CD4-positive, alpha-beta T cell treated with Interleukin-4 for 4 hours (primary cell): ENCODE measurements at regions not wholly inside any gene's neighbourhood (a gene's known extent, or its start where the extent isn't known, plus 50 kb on each side); places are given as distances from the start of the nearest gene placed in this dataset.
"Not testable (repeated sequence)": the region's sequence is repeated elsewhere in the genome, so short reads cannot be mapped to it uniquely, and the experiment has no call there.

Experiments
- DNase-seq: peaks from one replicate; pipeline ENCODE4 v3.0.0-alpha.2; 2020

DNA sequence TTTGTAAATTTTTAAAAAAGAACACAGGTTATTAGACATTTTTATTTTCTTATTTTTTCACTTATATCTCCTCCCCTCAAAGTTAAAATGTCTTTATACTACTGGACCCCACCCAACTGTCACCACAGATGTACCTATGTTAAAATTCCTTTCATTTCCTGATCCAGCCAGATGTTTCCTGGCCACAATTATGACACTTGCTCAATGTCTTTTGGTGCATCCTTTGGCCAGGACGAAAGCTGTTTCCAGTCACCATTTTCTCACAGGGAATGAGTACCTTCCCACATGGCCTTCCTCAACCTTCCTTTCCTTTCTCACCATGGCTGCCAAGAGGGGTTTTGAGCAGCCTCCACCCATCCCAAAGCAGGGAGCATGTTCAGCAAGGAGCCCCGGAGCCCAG, 365.7 kb upstream of the MAF start:
- DNase-seq, result no peak

DNA sequence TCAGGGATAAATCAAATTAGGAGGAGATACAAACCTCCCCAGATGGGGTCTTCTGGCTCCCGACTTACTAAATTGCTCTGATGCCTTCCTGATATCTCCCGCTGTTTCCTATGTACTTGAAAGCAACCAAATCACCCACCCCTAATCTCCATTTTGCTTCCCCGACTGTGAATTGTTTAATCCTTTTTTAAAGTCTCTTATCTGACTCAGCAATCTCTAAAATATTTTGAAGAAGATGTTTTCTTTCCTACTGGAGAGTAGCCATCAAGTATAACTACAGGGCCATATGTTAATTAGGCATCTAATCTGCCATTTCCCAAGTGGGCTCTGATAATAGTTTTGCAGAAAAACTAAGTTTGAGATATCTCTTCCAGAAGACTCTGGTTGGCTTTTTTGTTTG, 365.2 kb upstream of the MAF start:
- no peak for DNase-seq

DNA sequence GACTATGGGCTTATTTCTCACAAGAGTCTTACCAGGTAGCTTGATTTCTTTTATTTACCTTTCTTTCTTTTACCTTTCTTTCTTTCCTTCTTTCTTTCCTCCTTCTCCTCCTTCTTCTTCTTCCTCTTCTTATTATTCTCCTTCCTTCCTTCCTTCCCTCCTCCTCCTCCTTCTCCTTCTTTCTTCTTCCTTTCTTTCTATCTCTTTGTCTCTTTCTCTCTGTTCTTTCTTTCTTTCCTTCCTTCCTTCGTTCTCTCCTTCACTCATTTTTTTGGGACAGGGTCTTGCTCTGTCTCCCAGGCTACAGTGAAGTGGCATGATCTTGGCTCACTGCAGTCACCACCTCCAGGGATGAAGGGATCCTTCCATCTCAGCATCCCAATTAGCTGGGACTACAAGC, 363.6 kb upstream of the MAF start:
- no peak for DNase-seq

GRCh38 chr16:79962962-79963361, 362.4 kb upstream of the MAF start:
- no peak for DNase-seq

GRCh38 chr16:79959226-79959625, 358.7 kb upstream of the MAF start:
- no peak for DNase-seq

- no peak for DNase-seq
Measured at GRCh38 chr16:79954921-79955705, 354.6 kb upstream of the MAF start.

DNA sequence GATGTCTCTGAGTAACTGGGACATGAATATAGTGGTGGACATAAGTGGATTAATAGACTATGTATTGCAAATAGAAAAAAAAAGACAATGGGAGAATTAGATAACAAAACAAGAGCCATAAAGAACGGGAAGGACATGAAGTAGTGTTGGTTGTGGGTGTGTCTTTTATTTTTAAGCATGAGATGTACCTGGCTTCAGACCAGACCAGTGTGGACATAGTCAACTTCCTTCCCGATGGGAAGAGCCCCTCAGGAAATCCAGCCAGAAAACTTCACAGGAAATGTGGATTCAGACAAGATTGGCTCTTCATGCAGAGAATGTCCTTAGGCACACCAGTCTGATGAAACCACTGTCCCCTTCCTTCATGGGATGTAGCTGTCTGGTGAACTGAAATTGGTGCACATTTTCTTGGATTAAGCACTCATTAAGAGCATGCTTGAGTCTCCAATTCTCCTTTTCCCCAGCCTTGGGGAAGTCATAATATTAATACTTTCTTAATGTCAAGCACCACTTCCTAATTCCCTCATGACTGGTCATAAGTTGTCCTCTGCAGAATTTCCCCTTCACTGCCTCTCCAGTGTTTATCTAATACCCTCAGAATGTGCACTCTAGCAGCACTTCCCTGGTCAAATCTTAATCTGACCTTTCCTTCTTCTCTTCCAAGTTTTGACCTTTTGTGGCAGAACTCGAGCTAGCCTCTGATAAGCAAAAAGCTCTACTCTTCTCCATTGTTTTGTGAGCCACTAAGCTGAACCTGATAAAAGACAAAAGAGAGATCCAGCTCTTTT, 350.6 kb upstream of the MAF start:
- no peak for DNase-seq

- DNase-seq, result no peak
Measured at GRCh38 chr16:79949417-79949816, 348.9 kb upstream of the MAF start.

DNA sequence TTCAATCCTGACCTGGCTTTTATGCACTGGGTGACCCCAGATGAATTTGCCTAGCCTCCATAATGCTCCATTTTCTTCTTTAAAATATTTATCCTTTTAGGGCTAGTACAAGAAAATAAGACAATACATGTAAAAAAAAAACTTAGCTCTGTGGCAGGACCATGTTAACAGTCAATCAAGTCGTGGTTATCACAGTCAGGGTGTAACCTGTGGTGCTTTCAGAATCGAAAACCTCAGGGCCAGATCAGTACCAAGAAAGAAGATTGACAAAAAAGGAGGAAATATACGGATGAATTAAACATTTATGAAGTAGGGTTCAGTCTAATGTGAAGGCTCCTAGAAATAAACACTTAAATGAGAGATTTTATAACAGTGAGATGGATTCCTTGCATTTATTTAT, 347.2 kb upstream of the MAF start:
- no peak for DNase-seq

- no peak for DNase-seq
Measured at GRCh38 chr16:79946252-79946651, 345.7 kb upstream of the MAF start.

DNA sequence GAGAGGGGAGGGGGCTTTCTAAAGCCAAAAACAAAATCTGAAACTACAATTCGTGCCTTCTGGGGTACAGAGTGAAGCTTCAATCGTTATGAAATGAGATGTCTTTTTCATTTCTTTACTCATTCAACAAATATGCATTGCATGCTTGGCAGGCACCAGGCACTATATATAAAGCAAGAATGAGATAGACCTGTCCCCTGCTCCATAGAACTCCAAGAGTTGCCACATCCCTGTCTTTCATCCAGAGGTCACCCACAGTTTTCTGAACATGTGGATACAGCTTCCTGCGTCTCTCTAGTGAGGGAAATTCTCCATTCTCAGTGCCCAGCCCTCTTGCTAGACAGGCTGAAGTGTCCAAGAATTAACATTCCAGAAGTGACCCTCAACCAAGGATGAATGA, 343.2 kb upstream of the MAF start:
- DNase-seq, result no peak

DNA sequence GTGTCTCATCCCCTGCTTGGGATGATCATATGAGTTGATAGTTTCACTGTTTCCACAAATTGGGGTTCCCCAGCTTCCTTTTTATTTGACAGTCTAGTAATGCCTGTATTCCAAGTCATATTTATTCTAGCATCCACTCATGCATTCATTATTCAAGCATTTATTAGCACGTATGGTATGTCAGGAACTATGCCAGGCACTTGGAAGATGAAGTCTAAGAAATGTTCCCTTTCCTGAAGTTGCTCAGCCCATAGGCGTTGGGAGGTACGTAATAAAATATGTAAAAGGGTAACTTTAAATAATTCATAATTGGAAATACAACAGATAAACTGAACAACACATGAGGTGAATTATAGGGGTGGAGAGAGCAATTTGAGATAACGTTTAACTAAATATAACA, 338.0 kb upstream of the MAF start:
- no peak for DNase-seq

- DNase-seq, result not testable (repeated sequence)
Measured at GRCh38 chr16:79937671-79938070, 337.1 kb upstream of the MAF start.

GRCh38 chr16:79933603-79934002, 333.1 kb upstream of the MAF start:
- DNase-seq, result no peak

- DNase-seq, result no peak
Measured at GRCh38 chr16:79932572-79932971, 332.0 kb upstream of the MAF start.

DNA sequence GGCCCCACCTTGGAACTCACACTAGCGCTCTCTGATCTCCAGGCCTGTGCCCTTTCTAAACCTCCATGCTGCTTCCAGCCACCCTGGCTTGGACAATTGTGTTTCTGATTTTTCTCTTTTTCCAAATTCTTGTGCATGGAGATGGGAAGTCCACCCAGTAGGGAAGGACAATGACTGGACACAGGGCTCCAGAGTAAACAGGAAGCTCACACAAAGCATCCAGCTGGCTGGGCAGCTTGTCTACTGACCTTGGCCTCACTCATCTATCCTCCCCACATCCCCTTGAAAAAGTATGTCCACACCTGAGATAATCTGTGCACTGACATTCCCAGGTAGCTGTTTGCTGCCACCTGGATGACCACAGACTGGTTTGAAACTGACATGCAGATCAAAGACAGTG, 331.2 kb upstream of the MAF start:
- DNase-seq, result no peak

DNA sequence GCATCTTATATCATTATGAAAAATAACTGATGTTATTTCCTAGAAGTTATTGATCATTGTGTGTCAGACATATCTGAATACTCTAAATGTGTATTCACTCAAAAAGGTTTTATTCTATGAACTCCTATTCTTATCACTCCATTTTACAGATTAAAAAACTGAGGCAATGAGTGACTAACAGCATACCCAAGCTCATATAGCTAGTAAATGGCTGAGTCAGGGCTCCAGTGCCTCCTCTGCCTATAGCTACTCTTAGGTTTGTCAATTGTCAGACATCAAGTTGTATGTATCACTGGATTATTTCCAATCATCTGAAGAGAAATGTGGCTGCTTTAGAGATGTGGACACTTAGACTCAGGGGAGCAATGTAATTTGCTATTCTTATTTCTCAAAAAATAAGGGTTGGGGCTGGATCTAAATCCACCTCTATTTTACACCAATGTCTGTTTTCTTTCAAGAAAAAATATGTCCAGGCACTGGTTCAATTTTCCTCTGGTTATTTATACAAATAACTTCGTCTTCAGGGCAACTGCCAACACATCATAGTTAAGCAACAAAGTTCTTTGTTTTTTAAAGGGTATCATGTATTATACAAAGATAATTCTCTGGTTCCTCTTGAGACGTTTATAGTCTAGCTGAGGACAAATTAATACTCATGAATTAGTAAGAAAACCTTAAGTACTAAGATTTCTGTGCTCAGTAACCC, 328.9 kb upstream of the MAF start:
- DNase-seq, result no peak

- no peak for DNase-seq
Measured at GRCh38 chr16:79928142-79928873, 327.8 kb upstream of the MAF start.

- DNase-seq, result no peak
Measured at GRCh38 chr16:79926451-79927205, 326.1 kb upstream of the MAF start.

DNA sequence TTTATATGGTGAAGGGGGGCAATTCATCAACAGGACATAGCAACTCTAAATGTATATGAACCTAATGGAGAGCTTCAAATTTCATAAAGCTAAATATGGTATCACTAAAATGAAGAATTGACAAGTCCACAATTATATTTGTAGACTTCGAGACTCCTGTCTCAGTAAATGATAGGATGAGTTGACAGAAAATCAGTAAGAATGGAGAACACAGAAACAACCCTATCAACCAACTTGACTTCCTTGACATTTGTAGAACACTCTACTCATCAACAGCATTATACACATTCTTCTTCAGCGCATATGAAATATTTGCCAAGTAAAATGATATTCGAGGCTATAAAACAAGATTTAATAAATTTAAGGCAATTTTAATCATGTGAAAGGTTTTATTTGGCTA, 322.9 kb upstream of the MAF start:
- DNase-seq, result no peak

GRCh38 chr16:79920685-79921084, 320.1 kb upstream of the MAF start:
- no peak for DNase-seq

DNA sequence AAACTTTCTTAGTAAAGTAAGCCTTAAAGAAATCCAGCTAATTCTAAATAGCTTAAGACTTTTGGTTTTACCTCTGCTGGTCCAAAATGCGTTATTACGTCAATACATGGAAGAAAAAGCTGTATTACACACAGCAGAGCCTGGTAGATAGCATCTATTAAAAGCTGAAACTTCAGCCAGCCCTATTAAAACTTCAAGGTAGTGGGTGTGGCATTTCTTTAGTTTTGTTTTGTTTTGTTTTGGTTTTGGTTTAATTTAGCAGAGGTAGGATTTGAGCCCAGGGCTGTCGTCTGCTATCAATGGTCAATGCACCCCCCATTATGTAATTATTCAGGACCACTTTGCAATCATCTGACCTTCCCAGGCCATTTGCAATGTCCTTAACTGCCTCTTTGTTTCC, 318.4 kb upstream of the MAF start:
- DNase-seq, result no peak
